GM21529 (cell line): ENCODE measurements at regions not wholly inside any gene's neighbourhood (a gene's known extent, or its start where the extent isn't known, plus 50 kb on each side); places are given as distances from the start of the nearest gene placed in this dataset.
"Not testable (repeated sequence)": the region's sequence is repeated elsewhere in the genome, so short reads cannot be mapped to it uniquely, and the experiment has no call there.

Experiments used
- ATAC-seq: cut with Tn5 transposase; IDR thresholded peaks from one replicate; pipeline ENCODE4 v1.9.1; 2021; ENCODE audit not compliant: unreplicated experiment

DNA sequence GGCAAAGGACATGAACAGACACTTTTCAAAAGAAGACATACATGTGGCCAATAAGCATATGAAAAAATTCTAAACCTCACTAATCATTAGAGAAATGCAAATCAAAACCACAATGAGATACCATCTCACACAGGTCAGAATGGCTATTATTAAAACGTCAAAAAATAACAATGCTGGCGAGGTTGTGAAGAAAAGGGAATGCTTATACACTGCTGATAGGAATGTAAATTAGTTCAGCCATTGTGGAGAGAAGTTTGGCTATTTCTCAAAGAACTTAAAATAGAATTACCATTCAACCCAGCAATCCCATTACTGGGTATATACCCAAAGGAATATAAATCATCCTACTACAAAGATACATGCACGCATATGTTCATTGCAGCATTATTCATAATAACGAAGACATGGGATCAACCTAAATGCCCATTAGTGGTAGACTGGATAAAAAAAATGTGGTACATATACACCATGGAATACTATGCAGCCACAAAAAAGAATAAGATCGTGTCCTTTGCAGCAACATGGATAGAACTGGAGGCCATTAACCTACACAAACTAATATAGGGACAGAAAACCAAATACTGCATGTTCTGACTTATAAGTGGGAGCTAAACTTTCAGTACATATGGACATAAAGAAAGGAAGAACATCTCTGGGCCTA is 101.7 kb downstream of the KLF5 start:
- not testable (repeated sequence) for ATAC-seq

DNA sequence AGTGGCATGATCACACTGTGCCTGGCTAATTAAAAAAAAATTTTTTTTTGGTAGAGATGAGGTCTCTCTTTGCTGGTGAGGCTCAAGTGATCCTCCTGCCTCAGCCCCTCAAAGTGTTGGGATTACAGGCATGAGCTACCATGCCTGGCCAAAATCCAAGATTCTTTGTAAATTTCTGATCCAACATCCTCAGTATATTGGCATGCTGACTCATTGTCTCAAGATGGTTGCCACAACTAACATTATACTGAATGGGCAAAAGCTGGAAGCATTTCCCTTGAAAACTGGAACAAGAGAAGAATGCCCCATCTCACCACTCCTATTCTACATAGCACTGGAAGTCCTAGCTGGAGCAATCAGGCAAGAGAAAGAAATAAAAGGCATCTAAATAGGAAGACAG is 100.0 kb downstream of the KLF5 start:
- ATAC-seq, result no peak

DNA sequence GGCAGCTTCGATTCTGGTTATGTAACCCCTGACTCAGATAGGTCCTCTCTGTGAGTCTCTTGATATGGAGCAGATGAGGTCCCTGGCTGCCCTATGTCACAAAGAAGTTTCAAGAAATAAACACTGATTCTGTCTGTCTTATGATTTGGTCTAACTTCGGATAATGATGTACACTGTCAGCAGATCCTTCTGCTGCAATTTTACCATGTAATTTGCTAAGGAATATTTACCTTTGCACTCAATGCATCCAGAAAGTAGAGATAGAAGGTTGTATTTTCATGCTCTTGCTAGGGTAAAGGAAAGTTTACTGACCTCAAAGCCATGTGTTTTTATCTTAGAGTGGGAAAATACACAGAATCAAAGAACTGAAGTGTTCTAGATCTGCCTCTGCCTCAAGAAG is 98.2 kb downstream of the KLF5 start:
- ATAC-seq, result no peak

DNA sequence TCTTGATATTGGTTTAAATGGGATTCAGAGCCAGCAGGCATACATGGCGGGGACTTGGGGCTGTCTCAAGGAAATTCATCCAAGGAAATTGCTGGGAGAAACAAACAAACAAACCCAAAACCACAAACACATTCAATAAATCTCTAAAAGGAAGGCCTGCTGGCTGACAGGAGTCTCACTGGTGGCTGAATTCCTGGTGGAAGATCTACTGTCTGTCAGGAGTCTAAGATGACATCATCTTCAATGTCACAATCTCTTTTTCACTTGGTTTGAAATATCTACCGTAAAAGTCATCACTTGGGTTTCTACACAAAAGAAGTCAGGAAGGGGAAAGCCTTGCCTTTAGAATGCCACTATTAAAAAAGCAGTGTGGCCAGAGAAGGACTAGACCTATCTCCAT is 87.9 kb downstream of the KLF5 start:
- ATAC-seq, result no peak

DNA sequence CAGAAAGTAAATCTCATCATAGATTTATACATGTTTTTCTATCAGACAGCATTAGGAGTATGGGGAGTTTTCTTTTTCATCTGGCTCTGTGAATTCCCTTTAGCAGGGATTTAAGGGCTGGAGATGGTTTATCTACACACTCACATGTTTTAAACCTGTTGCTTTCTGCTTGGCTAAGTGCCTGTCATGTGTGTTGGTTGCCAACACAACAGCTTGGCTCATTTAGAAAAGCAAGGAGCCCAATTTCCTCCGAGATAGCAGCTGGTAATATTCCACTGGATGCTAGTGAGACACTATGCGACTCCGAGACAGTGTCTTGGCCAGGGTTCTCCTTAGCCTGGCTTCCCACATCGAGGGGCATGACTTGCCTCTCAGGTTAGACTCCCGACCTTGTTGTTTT is 83.3 kb downstream of the KLF5 start:
- ATAC-seq, result no peak

DNA sequence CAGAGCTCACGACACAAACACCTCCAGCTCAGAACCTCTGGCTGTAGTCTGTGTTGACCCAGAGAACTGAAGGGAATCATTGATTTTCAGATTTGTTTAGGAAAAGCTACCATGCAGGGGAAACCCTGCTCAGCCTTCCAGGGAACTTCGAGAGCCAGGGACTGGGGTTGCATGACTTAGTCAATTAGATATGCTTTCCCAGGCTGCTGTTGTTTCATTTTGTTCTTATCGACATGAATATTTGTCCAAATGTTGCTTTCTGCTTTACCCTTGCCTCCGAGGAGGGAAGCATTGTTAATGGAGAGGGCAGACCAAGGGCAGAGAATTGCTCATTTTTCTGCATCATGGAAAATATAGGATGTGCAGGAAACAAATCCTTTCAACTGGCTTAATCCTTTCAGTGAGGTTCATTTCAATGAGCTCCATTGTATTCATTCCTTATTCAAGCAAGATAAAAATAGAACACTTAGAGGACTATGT is 82.5 kb downstream of the KLF5 start:
- no peak for ATAC-seq

DNA sequence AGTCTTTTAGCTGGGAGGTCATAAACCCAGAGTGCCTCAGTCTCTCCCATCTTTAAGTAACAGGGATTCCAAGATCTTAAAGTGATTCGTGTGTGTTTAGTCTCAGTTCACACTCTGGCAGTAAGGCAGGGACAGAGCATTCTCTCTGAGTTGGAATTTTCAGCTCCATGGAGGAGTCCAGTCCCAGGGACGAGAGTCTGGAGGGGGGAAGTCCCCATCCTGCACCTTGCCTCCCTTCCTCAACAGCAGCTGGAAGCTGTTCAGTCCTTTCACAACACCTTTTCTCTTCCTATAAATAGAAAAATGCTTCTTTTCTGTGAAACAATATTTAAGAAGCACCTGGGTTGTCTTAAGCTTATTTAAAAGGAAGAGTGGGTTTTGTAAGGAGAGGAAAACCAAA is 82.0 kb downstream of the KLF5 start:
- ATAC-seq, result no peak

DNA sequence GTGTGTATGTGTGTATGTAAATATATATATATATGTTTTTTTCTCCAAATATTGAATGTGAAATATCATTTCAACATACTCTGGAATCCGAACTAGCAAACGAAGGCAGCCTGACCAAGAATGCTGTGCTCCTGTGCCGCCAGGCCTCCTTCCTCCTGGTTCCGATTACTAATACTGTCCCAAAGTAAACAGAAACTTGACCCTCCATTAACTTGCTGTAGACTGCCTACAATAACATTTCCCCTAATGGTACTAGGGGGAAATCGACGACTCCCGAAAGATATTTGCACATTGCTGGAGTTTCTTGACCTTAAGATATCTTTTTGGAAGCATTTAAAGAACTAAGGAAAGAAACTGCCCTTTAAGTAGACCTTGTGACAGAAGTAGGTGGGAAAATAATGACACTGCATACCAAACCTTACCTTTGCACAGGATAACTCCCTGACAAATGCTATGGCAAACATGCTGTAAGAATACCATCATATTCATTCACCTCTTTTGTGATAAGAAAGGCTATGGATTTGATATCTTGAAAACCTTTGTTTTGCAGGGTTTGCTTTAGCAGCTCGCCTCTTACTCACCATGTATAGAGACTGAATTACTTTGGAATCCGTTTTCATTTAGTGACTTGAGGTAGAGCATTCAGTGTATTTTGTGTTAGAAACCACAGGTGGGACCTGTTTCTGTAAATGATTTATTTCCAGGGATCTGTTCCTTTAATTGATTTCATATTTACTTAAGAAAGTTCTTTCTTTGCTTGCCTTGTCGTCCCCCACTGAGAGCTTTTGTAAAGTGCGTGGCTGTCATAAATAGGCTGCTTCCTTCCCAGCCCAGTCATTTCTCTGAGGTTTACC is 80.1 kb downstream of the KLF5 start:
- no peak for ATAC-seq

DNA sequence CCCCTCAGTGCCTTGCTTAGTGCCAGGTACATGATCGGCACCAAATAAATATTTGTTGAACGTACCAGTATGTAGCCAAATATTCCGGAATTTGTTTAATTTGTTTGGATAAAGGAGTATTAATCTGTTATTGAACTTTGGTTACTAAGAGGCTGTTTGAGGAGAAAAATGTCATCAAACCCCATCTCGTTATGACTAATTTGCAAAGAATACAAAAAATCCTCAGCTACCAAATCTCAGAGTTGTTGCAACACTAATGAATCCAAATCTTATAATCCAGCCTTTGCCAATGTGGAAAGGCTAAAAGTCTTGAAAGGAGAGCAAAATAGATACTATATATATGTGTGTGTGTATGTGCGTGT is 79.5 kb downstream of the KLF5 start:
- ATAC-seq, result no peak

DNA sequence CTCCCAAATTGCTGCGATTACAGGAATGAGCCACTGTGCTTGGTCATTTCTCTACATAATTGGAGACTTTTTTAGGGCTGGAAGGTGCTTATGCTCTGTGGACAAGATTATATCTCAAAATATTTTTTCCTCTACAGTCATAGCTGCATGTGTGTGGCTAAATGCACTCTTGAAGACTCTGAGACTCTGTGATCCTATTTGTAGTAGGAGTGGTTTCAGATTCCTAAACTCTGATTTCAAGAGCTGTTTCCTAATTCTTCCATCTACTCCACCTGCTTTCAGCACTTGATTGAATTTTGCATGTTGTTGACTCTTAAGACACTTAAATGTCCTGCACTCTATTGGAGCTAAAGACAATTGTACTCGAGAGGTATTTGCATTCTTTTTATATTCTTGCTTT is 78.0 kb downstream of the KLF5 start:
- no peak for ATAC-seq

DNA sequence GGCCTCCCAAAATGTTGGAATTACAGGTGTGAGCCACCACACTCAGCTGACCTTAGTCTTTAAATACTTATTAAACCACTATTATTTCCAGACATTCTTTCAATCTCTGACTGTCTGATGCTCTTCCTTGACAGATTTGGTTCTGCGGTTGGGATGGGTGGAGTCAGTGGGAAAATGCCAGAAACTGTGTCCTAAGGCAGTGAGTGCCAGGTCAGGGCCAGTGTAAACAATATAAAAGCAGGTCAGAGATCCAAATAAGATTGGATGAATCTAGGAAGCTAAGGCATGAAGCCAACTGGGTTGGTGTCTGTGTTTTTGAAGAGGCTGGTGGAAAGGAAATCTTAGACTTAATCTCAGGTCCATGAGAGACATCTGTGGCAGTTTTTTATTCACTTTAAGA is 74.7 kb downstream of the KLF5 start:
- no peak for ATAC-seq

DNA sequence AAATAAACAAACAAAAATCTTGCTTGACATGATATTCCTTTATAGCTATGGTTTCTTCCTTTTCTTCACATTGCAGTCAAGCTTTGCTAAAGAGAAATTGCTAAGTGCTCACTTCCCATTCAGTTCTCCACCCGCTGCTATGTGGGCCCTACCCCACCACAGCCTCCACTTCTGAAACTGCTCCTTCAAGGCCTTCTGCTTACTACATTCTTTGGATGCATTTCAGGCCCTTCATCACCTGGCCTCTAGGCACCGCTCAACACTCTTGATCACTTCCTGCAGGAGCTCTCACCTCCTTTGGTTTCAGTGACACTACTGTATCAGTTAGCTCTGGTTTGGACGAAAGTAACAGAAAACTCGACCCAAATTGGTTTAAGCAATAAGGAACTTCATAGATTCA is 72.4 kb downstream of the KLF5 start:
- no peak for ATAC-seq

DNA sequence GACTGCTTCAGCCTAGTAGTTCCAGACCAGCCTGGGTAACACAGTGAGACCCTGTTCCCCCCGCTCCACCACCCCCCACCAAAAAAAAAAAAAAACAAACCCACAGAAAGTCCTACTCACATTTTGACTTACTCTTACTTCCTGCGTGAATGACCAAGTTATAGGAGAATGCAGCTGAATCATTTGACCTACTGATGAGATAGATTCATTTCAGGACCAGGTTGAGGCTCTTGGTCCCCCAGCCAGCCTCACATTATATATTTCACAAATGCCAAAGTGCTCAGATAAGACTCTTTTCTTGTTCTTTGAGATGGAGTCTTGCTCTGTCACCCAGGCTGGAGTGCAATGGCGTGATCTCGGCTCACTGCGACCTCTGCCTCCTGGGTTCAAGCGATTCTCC is 70.2 kb downstream of the KLF5 start:
- no peak for ATAC-seq
